ENCODE measurements at regions not wholly inside any gene's neighbourhood (a gene's known extent, or its start where the extent isn't known, plus 50 kb on each side); places are given as distances from the start of the nearest gene placed in this dataset.
A peak's percentile ranks its signal among the peaks of the same experiment; 100 is the strongest.

DNA sequence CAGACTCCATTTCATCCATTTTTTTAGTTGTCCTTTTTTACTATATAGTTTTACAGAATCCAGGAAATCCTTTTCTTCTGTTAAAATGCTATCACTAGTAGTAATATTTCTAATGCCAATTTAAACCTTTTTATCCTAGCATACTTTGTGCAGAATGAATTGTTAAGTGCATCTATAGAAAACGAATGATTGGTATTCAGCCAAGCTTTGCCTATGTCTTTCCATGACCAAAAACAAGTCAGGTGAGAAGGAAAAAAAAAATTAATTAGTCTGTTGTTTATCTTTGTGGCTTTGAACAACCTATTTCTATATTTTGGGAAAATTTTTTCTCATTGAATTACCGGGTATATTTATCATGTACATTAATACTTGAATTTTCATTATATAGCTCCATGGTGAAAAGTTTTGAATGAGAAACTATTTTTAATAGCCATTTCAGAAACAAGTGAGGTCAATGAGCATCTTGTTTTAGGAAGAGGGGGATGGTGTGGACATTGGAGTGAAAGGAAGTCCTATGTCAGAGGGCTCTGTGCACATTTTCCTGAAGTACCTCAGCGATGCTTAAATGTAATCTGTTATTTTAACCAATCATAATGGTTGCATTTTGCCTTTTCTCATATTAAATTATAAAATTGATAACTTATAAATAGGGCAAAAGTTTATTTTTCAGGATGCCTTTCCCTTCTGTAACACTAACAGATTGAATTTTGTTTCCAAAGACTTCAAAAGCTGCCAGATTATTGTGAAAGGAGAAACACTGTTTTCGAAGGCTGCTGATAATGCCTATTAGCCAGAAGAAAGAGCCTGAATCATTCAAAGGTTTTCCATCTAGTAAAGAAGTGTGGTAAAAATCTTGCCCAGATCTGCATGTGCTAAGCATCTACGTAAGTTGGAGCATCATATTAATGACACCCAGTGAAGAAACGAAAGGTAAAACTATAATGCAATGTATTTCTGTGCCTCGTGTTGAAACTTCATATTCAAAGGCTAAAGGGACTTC, 73.8 kb upstream of the S1PR1 start:
- H2AFZ ChIP-seq (ENCODE audit: low read length): peak overlapping the region; percentile 61; the same call in 1 of the 2 replicates

DNA sequence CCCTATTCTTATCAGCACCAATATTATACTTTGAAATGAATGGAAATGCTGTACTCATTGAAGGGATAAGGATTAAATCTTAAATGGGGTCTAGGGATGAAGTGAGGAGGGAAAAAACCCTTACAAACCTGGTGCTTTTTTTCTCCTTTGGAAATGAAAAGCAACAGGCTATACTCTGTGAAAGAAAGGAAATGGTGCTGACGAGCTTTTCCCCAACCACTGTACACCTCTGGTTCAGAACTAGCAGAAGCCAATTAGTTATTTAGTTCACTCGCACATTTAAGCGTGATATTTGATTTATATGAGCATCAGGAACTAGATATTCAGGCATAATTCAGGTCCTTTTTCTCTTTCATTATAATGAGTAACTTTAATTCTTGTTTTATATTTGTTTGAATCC, 74.5 kb upstream of the S1PR1 start:
- Histone ChIP-seq H3K9me3 (ENCODE audit: insufficient read depth, low read depth, low read length) (no peaks in the 10 kb centered on the region), H3K9me2 (replicated peaks; ENCODE audit: low read depth, low read length) (no peaks in the 10 kb centered on the region), H3K4me3 (ENCODE audit: low read length, poor library complexity, severe bottlenecking) (no peak overlapping the region), H3K4me2 (ENCODE audit: low read depth, low read length, poor library complexity, severe bottlenecking) (no peak overlapping the region), H4K20me1 (ENCODE audit: insufficient read depth, low read length, poor library complexity, severe bottlenecking) (no peaks in the 10 kb centered on the region), H3K79me2 (ENCODE audit: insufficient read depth, low read length) (no peaks in the 10 kb centered on the region), H3K9ac (ENCODE audit: low read depth, low read length, poor library complexity, severe bottlenecking) (no peak overlapping the region), H2AFZ (ENCODE audit: low read length) (no peak overlapping the region), H3F3A (ENCODE audit: low read depth) (no peaks in the 10 kb centered on the region), H3K36me3 (ENCODE audit: insufficient read depth, low read length) (no peaks in the 10 kb centered on the region), H3K27me3 (ENCODE audit: insufficient read depth, low read length, poor library complexity, severe bottlenecking) (no peaks in the 10 kb centered on the region), H3K4me1 (ENCODE audit: insufficient read depth, low read length, poor library complexity, severe bottlenecking) (peaks cover 21% of the 10 kb centered on the region)
- no peak for TF ChIP-seq CTCF (conservative IDR thresholded peaks at IDR 0.05; ENCODE audit: low read length)
- TF ChIP-seq EZH2phosphoT487 (IDR thresholded peaks at IDR 0.05; ENCODE audit: borderline replicate concordance): no peak

More for the DNA sequence above, 73.8 kb upstream of the S1PR1 start:
- no peak overlapping the region for H3K9ac ChIP-seq (ENCODE audit: low read depth, low read length, poor library complexity, severe bottlenecking)
- H3K79me2 ChIP-seq (ENCODE audit: insufficient read depth, low read length): no peaks in the 10 kb centered on the region
- H3F3A ChIP-seq (ENCODE audit: low read depth): no peaks in the 10 kb centered on the region
- H3K4me1 ChIP-seq (ENCODE audit: insufficient read depth, low read length, poor library complexity, severe bottlenecking): peaks cover 21% of the 10 kb centered on the region
- no peaks in the 10 kb centered on the region for H3K36me3 ChIP-seq (ENCODE audit: insufficient read depth, low read length)
- no peak for TF ChIP-seq EZH2phosphoT487 (IDR thresholded peaks at IDR 0.05; ENCODE audit: borderline replicate concordance)
- no peaks in the 10 kb centered on the region for H3K9me2 ChIP-seq (replicated peaks; ENCODE audit: low read depth, low read length)
- no peak overlapping the region for H3K4me2 ChIP-seq (ENCODE audit: low read depth, low read length, poor library complexity, severe bottlenecking)
- no peak overlapping the region for H3K4me3 ChIP-seq (ENCODE audit: low read length, poor library complexity, severe bottlenecking)
- no peaks in the 10 kb centered on the region for H3K9me3 ChIP-seq (ENCODE audit: insufficient read depth, low read depth, low read length)
- H3K27me3 ChIP-seq (ENCODE audit: insufficient read depth, low read length, poor library complexity, severe bottlenecking): no peaks in the 10 kb centered on the region
- H4K20me1 ChIP-seq (ENCODE audit: insufficient read depth, low read length, poor library complexity, severe bottlenecking): no peaks in the 10 kb centered on the region

GRCh38 chr1:101161619-101162018, 75.2 kb upstream of the S1PR1 start:
- no peaks in the 10 kb centered on the region for H3K9me3 ChIP-seq (ENCODE audit: insufficient read depth, low read depth, low read length)
- H3K9me2 ChIP-seq (replicated peaks; ENCODE audit: low read depth, low read length): no peaks in the 10 kb centered on the region
- H4K20me1 ChIP-seq (ENCODE audit: insufficient read depth, low read length, poor library complexity, severe bottlenecking): no peaks in the 10 kb centered on the region
- no peak overlapping the region for H3K4me2 ChIP-seq (ENCODE audit: low read depth, low read length, poor library complexity, severe bottlenecking)
- H3F3A ChIP-seq (ENCODE audit: low read depth): no peaks in the 10 kb centered on the region
- no peaks in the 10 kb centered on the region for H3K79me2 ChIP-seq (ENCODE audit: insufficient read depth, low read length)
- H3K4me1 ChIP-seq (ENCODE audit: insufficient read depth, low read length, poor library complexity, severe bottlenecking): peaks cover 21% of the 10 kb centered on the region
- no peak overlapping the region for H3K4me3 ChIP-seq (ENCODE audit: low read length, poor library complexity, severe bottlenecking)
- no peak overlapping the region for H2AFZ ChIP-seq (ENCODE audit: low read length)
- TF ChIP-seq EZH2phosphoT487 (IDR thresholded peaks at IDR 0.05; ENCODE audit: borderline replicate concordance) (no peak), CTCF (conservative IDR thresholded peaks at IDR 0.05; ENCODE audit: low read length) (no peak)
- no peaks in the 10 kb centered on the region for H3K36me3 ChIP-seq (ENCODE audit: insufficient read depth, low read length)
- H3K9ac ChIP-seq (ENCODE audit: low read depth, low read length, poor library complexity, severe bottlenecking): no peak overlapping the region
- H3K27me3 ChIP-seq (ENCODE audit: insufficient read depth, low read length, poor library complexity, severe bottlenecking): no peaks in the 10 kb centered on the region
